G401 (cell line): ENCODE measurements at regions not wholly inside any gene's neighbourhood (a gene's known extent, or its start where the extent isn't known, plus 50 kb on each side); places are given as distances from the start of the nearest gene placed in this dataset.

Experiments
- DNase-seq: peaks from one replicate; pipeline ENCODE4 v3.0.0-alpha.2; 2015; ENCODE audit warnings: low spot score
- in situ Hi-C: cut with HindIII; loops from 2 replicates; pipeline ENCODE4 v1.10.0; 2016; ENCODE audit warnings: low sequenced_read_pairs, mixed read lengths

DNA sequence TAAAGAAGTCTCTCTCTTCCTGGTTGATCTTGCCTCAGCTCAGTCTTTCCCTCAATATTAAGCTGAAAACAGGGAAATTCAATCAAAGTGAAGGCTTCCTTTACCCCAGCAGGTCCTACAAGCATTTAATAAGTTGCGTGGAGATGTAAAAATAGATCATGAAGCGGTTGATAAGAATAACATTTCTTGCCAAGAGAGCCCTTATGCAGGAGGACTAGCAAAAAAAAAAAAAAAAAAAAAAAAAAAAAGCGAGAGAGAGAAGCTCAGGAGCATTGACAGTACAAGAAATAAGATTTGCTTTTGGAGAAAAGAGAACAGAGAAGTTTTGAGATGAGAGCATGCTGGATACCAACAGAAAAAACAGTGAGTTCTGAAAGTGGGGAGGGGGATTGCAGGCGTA, 112.2 kb upstream of the CLMP start:
- DNase-seq: no peak
- in situ Hi-C loops: no loop called here

DNA sequence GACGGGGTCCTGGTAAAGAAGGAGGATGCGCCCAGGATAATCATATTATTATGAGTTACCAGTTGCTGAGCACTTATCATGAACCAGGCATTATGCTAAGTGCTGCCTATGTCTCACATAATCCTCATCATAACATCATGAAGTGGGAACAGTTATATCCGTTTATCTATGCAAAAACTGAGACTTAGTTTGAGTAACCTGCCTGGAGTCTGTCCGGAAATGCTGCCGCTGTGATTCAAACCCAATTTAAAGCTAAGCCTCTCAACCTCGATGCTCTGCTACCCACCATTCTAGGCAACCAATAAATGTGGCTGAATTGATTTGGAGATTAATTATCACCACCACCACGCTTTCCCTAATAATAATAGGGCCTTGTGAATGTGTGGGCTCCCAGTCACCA, 111.5 kb upstream of the CLMP start:
- DNase-seq: no peak
- in situ Hi-C loops: no loop called here

DNA sequence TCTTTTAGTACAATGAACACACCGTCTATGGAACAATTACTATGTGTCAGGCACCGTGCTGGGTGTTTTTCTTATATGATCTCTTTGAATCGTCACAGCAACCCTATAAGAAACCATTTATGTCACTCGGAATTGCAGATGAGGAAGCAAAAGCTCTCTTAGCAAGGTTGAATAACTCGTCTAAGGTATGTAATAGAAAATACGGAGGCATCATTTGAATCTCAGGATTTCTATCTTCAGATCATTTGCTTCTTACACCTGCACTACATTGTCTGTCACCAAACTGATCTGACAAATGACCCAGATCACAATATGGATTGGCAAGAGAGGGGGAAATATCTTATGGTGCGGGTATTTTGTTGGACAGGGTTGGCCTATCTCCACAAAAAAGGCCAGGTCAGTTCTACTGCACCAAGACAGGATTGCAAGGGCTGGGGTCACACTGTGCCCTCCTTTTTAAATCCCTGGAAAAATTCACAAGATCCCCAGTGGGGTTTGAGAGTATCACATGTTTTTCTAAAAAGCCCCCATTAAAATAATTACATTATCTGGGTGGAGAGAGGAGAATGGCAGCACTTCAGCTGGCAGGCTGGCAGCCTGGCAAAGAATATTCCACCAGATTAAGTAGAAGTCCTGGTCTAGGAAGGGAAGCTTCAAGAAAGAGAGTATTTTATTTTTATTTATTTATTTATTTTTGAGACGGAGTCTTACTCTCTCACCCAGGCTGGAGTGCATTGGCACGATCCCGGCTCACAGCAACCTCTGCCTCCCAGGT, 110.7 kb upstream of the CLMP start:
- DNase-seq: no peak
- in situ Hi-C loops: no loop called here

DNA sequence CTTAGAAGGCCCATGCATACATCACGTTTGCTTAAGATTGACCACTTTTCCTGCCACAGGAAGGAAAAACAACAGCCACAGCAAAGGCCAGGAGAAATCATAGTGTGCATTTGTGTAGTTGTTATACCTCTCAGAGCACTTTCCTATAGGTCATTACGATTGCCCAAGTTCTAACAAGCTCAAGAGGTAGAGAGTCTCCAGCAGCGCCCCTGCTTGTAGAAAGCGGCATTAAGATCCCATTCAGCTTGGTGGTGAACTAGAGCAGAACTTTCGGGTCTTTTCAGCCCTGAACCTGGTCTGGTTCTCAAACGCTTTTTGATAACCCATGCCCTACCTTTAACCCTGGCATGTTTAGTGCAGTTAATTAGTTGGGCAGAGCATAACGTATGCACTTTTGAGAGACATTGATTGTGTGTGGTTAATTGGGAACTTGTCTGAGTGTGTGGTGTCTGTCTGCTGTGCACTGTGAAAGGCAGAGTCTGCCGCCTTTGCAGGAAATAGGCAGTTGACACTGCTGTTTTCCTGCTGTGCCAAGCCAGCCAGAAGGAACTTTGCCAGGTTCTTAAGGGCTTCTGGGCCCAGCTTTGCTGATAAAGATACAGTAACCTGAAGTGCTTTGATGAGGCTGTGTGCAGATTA, 109.9 kb upstream of the CLMP start:
- DNase-seq: peak; percentile 55
- in situ Hi-C loops: no loop called here

DNA sequence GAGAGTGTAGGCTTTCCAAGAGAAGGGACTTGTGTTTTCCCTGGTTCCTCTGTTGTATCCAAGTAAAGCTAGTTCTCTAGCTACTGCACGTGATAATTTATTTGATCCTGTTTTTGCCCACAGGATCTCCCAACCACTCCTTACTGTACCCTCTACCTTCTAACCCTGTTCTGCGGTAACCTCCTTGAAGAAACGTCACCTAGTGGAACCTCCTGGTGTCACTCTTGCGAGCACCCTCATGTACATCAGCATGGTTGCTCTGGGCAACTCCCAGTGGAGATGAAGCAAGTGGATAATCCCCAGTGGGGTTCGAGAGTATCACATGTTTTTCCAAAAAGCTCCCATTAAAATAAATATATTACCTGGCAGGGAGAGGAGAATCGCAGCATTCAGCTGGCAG, 108.9 kb upstream of the CLMP start:
- in situ Hi-C loops: no loop called here

DNA sequence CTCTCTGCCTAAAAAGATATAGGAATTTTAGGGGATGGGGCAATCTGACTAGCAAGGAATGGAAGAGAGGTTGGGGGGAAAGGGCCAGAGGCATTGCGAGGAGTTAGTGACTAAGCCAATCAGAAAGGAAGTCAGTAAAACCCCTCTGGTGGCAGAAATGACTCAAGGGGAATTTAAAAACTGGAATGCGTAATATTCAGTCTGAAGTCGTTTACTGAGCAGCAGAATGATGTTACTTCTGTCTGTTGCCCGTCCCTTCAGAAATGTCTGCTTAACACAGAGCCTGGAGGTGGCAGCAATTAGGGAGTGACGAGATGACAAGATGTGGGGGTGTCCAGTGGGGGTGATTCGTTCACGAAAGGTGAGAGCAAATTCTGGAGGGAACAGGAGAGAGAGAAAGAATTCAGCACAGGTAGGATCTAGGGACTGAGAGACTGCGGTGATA, 107.7 kb upstream of the CLMP start:
- in situ Hi-C loops: no loop called here
- no peak for DNase-seq

More for the DNA sequence above, 108.9 kb upstream of the CLMP start:
- no peak for DNase-seq

DNA sequence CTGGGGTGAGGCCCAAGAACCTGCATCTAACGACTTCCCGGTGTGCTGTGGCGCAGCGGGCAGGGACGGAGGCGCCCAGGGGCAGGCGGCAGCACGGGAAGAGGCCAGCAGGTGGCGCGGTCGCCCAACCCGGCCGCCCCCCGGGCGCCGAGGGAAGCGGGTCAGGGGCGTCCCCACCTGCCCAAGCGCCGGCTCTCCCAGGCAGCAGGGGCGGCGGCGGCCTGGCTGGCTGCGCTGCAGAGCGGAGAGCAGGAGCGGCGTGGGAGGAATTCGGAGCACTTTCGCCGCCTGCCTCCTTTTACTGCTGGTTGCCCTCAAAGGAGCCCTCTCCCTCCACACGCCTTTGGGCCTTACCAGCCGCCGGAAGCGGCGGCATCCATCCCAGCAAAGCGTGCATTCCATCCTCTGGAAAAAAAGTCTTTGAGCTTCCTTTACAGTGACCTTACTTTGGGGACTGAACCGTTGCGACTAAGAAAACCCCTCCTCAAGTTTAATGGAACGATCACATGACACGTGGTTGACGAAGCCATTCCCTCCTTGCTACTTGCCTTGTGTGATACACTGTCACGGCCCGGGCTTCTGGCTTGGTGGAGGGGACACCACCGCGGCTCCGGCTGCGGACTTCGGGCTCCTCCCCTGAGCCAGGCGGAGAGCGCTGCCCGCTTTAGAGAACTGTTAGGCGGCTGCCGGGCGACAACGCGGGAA, 106.8 kb upstream of the CLMP start:
- in situ Hi-C loops: no loop called here

DNA sequence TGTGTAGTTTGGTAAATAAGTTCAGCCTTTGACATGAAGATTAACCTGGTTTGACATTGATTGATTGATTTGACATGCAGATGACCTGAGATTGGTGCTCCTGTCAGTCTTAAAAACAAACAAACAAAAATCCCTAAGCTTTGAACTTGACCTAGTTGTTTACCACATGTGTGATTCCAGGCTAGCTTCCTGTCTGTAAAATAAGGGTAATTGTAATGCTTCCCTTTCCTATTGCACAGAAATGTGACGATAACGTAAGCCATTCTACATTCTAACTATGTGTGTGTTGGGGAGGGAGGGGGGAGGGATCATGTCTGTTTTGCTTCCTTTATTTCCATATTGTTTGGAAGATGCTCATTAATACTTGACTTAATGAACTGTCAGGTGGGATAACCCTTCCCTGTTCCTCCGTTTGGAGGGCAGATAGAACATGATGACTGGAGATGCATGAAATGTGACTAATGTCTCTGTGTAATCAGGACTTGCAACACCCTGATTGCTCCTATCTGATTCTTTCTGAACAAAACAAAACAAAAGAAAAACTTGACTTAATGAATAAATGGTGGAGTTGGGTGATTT, 106.1 kb upstream of the CLMP start:
- in situ Hi-C loops: no loop called here
- DNase-seq: no peak

More for the DNA sequence above, 106.8 kb upstream of the CLMP start:
- DNase-seq: peak; percentile 65

DNA sequence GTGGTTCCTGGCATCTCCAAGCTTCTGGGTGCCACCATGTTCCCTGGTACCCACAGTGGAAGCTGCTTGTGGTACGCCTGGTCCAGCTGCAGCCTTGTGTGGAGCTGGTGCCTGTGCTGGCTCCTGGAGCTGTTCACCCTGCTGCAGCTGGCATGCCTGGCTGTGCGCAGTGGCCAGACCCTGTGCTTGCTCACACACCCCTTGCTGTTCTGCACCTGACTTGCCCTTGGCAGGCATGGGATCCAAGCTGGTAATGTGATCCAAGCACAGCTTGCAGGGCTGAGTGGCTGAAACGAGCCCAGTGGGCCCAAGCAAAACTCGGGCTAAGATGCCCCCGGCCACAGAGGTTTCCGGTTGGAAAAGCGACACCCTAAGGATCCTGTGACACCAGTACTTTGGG, 104.7 kb upstream of the CLMP start:
- peak; percentile 56 for DNase-seq
- in situ Hi-C loops: no loop called here

DNA sequence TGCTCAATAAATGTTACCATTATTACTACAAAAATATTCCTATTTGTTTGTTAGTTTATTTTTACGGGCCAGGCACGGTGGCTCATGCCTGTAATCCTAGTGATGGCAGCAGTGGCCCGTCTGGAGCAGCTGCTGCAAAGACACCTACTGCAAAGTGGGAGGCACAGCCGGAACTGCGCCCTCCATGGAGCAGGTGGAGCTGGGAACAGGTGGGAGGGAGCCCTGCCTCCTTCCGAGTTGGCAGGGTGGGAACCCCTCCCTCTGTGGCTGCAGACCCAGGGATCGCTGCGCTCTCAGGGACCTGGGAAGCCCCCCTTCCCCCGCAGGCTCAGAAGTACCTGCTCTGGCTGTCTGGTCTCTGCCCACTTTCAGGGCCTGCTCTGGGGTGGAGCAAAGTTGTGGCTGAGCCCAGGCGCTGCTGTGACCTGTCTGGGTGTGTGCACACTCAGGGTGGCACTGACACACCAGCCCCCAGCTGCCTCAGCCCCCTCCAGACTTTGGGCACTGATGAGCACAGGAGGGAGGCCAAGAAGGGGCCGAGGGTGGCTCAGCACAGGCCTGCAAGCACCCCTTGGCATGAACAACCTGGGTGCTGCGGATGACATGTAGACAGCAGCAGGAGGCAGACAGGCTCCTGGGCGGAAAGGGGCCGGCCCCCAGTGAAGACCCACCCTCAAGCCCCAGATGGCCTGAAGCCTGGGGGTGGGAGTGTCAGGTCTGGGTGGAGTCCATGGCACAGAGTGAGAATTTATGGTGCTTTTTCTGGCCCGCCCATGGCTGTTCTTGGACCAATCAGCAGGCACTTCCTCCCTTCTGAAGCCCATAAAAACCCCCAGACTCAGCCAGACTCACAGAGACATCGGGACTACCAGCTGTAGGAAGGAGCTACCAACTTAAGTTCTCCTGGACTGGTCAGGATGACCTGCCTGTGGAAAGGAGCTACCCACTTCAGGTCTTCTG, 103.7 kb upstream of the CLMP start:
- DNase-seq: no peak

DNA sequence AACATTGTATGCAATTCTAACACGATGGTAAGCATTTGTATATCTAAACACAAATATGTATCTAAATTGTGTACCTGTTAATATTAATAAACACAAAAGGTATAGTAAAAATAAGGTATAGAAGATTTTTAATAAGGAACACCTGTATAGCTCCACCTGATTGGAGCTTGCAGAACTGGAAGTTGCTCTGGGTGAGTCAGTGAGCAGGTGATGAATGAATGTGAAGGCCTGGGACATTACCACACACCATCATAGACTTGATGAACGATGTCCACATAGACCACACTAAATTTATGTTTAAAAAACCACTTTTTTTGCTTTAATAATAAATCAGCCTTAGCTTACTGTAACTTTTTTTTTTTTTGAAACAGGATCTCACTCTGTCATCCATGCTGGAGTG, 97.6 kb upstream of the CLMP start:
- DNase-seq: no peak
- in situ Hi-C loops: no loop called here

More for the DNA sequence above, 103.7 kb upstream of the CLMP start:
- in situ Hi-C loops: no loop called here

DNA sequence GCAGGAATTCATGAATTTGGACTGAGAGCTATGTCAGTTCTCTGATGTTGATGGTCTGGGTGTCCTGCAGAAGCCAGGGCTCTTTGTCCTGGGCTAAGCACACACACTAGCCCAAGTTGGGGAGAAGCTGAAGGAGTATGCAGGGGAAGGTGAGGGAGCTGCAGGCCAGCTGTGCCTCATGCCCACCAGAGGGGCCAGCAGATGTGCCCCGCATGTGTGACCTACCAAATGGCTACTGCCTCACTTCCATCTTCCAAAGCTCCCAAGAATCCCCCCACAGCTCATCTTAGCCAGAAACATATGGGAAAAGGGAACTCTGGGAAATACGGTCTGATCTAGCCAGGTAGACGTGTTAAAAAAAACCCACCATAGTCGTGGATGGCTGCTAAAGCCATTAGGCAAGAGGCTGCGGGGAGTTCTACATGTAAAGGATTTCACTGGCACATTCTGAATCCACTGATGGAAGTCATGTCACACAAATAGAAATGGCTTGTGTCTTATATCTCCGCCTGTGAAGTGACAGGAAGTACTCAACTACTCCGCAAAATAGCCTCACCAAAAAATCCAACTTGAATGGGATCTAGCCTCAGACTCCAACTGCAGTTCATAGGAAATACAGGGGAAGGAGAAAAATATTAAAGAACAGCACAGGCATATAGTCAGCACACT, 96.3 kb upstream of the CLMP start:
- no peak for DNase-seq
- in situ Hi-C loops: no loop called here

DNA sequence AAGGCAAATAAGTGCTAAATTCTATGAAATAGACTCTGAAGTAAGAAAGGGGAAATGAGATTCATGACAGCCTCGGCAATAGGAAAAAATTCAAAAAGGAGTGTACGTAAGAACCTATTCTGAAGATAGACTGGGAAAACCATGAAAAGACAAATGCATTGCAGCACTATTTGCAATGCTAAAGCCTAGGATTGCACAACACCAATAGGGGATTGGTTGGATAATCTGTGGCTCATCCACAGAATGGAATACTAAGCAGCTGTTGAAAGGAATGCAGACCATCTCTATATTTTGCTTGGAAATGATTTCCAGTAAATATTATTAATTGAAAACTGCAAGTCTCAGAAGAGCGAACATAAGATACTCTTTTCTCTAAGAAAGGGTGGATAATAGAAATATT, 91.7 kb upstream of the CLMP start:
- DNase-seq: no peak
- in situ Hi-C loops: no loop called here

DNA sequence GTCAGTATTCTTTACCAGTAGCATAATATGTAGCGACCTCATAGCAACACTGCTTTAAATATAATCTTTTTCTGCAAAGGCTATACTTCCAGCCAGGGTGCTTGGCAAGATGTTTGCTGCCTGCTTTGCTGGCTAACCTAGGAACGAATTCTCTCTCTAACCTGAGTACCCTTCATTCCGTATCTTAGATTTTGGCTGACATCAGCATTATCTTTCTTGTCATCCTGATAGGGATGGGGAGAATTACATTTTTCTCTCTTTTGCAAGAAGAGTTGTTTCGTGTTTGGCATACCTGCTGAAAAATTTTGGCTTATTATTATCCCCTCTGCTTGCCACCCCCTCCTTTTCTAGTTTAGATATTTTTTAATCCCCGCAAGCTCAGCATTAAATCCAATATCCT, 91.2 kb upstream of the CLMP start:
- in situ Hi-C loops: no loop called here
- DNase-seq: no peak

DNA sequence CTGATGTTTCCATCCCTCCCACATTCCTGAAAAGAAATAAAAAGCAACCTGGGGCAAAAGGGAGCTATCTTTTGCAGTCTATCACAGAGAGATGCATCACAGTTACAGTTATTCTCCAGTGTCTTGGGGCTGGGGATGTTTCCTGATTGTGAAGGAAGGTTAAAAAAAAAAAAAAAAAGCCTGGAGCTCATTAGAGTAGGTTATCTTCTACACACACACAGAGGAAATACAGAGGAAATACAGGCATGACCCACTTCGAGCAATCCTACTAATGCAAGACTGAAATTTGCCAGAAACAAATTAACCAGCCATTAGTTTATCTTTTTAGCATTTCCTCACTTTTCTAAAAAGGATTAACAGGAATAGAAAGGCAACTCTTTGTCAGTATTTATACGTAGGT, 89.4 kb upstream of the CLMP start:
- in situ Hi-C loops: no loop called here
- DNase-seq: no peak

DNA sequence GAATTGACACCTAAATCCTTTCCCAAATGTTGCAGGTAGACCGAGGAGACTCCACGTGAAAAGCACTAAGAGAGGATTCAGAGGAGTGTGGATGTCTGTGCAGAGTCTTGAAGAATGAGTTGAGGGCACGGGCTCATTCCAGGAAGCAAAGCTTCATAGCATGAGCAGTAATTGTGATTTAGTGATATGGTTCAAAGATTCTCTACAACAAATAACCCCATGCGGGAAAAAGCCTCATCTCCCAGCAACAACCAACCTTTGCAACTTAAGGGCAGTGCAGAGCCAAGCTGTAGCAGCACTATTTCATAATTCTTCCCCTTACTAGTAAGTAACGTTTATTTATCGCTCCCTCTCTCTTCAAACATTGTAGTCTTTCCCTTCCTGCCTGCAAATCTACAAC, 87.5 kb upstream of the CLMP start:
- in situ Hi-C loops: no loop called here
- no peak for DNase-seq

DNA sequence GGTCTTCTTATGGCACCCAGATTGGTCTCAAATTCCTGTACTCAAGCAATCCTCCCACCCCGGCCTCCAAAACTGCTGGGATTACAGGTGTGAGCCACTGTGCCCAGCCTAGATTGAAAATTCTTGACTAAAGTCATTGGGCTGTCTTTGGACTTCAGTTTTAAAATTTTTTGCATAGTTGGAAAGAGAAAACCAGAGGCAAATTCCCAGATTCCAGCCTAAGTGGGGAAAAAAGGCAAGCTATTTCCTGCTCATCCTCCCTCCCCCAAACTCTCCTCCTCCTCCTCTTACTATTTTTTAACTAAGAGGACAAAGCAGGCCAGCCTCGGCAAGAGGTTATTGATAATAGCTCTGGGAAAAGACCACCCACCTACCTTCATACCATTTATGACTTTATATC, 78.6 kb upstream of the CLMP start:
- in situ Hi-C loops: no loop called here
- no peak for DNase-seq

DNA sequence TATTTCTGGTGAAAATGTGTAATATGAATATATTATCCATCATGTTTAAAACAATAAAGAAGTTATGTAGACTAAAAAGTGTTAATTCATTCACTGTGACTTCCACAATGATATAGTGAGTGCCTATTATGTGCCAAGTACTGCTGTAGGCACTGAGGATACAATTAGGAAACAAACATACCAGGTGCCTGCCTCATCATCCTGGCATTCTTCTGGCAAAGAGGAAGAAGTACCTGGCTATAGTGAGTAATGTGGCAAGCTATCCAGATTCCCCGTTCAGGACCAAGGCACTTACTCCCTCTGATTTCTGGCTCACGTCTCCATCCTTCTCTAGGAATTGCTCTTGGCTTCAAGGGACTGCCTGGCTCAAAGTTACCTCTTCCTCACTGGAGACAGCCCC, 77.5 kb upstream of the CLMP start:
- in situ Hi-C loops: no loop called here
- DNase-seq: no peak

DNA sequence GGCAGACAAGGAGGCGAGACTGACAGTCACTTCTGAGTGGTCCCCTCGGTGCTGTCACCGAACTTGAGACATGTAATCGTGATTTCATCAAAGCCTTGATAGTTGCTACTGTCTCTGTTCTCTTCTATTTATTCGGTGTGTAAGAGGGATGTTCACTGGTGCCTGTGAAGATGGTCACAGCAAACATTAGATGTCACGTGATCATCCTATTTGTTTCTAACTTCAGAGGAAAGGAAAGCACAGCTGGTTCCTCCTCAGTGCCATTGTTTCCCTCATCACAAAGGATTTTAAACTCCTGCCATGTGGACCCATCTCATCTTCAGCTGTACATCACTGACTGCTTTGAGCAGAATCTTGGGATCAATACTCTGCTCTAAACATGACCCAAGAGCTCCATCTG, 73.1 kb upstream of the CLMP start:
- in situ Hi-C loops: no loop called here
- DNase-seq: no peak
